NOMO-1 (cell line): ENCODE measurements at regions not wholly inside any gene's neighbourhood (a gene's known extent, or its start where the extent isn't known, plus 50 kb on each side); places are given as distances from the start of the nearest gene placed in this dataset.
"Not testable (repeated sequence)": the region's sequence is repeated elsewhere in the genome, so short reads cannot be mapped to it uniquely, and the experiment has no call there.

Experiments used
- DNase-seq, 2 experiments: peaks; one replicate each; lab custom pipeline; 2025; ENCODE audit not compliant: unreplicated experiment in 2 of 2; lab: John Stamatoyannopoulos, UW

DNA sequence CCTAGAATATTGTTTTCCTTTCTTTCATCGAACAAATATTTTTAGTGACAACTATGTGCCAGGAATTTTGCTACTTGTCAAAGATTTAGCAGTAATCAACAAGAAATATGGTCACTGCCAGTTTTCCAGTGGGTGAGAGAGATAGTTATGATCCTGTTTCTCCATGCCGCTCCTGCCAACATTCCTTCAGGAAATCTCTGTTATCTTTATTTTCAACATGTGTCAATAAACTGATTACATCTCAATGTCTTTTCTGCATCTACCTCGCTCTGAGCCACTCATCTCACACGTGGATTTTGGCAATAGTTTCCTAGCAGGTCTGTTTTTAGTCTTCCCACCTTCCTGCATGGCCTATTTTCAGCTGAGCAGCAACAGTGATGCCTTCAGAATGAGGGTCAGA, 650.0 kb upstream of the STXBP6 start:
- DNase-seq = no peak

- DNase-seq = no peak
These were observed 648.2 kb upstream of the STXBP6 start for GRCh38 chr14:25698111-25698510.

- no peak for DNase-seq
These were observed 646.2 kb upstream of the STXBP6 start for GRCh38 chr14:25696176-25696575.

DNA sequence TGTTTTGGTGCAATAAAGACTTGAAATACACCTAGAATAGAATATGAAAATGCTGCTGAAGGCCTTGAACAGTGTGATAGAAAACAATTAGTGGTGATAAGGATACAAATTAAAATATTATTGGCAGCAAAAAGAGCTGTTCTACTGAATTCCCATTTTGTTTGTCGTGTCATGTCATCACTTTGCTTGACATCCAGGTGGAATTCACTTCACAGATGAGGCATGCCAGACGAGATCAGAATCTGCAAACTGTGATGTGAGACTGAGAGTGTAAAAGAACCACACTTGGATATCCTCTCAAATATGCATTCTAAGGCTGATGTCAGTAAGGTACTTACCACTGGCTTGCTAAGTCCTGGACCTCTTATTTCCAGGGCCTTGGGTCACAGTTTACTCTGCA, 635.1 kb upstream of the STXBP6 start:
- DNase-seq = no peak

- DNase-seq = no peak
These were observed 631.0 kb upstream of the STXBP6 start for GRCh38 chr14:25680934-25681333.

- not testable (repeated sequence) for DNase-seq
These were observed 630.6 kb upstream of the STXBP6 start for GRCh38 chr14:25680511-25680910.

GRCh38 chr14:25677111-25677510, 627.2 kb upstream of the STXBP6 start:
- no peak for DNase-seq

DNA sequence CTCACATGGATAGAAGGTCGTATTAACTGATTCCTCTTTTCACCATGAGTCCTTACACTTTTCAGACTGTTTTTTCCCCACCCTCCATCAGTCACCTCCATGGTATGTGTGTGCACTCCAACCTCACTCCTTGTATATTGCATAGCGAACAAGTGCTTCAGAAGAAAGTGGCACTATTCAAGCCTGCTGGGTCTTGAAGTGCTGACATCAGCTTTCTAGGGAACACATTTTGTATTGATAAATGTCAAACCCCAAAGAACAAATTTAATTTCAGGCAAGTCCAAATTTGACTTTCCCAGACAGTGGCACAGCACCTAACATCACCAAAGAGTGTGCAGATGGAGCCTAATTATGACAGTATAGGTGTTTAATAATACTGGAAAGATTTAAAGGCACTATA, 617.4 kb upstream of the STXBP6 start:
- DNase-seq = no peak

- no peak for DNase-seq
These were observed 616.9 kb upstream of the STXBP6 start for GRCh38 chr14:25666877-25667276.

GRCh38 chr14:25658988-25659387, 609.0 kb upstream of the STXBP6 start:
- no peak for DNase-seq

- no peak for DNase-seq
These were observed 580.5 kb upstream of the STXBP6 start for GRCh38 chr14:25630447-25630846.

DNA sequence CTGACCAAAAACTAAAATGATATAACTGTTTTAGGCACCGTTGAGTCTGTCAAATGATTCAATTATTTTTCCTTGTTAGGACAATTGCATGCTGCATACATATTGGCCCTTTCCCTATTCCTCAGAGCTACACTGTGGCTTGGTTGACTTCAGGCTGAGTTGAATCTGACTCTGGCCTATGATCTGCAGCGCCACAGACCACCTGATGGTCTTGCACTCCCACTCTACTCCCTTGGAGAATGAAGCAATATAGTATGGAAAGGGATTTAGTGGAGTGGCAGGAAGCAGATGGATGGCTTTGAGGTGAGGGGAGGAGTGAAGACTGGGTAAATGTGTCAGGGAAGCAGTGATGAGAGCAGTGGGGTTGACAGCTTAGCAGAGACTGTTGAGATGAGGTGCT, 579.0 kb upstream of the STXBP6 start:
- DNase-seq = no peak

DNA sequence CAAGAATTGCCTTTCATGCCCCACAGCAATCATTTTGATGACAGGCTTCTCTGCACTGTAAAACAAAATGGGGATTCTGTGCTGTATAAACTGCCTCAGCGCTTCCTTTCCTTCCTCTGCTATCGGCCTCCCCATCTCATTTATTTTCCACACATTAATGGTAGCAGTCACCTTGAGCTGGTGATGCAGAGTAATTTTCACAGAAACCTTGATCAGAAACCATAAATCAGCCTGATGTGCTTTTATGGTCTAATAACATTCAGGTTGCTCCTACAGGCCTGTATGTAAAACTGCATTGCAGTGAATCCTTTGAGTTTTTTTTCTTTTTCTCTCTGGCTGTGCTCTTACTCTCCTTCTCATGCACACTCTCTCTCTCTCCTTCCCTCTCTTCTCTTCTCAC, 578.4 kb upstream of the STXBP6 start:
- no peak for DNase-seq

DNA sequence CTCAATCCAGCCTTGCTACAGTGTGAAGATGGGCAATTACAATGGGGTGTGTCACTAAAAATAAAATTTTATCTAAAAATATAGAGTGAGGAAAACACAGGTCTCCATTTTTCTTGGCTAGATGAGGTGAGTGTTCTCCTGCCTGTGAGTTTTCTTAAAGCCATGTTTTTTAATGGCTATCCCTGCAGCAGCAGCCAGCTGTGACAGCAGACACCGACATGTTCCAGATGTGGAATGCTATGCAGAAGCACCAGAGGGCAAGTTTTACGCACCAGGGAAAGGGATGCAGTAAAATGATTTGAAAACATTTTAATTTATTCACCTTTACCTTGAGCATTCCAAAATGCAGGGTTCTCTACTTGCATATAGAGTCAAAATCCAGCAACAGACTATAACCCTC, 577.0 kb upstream of the STXBP6 start:
- no peak for DNase-seq

DNA sequence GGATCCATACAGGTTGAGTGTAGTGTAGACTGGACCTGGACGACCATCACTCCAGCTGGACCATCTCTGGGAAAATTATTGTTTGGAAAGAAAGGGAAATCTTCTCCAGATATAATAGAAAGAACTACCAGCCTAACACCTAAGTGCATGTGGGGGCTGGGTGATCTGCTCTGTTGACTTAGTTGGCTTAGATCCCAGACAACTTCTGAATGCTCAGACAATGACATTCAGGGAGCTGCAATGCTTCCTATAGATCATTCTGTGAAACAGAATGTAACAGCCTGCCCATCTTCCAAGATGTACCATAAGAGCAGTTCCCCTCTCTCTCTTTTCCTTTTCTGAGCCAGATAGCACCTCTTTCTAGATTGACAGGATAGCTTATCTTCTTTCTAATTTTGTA, 572.8 kb upstream of the STXBP6 start:
- no peak for DNase-seq

GRCh38 chr14:25620515-25620914, 570.6 kb upstream of the STXBP6 start:
- DNase-seq = no peak

DNA sequence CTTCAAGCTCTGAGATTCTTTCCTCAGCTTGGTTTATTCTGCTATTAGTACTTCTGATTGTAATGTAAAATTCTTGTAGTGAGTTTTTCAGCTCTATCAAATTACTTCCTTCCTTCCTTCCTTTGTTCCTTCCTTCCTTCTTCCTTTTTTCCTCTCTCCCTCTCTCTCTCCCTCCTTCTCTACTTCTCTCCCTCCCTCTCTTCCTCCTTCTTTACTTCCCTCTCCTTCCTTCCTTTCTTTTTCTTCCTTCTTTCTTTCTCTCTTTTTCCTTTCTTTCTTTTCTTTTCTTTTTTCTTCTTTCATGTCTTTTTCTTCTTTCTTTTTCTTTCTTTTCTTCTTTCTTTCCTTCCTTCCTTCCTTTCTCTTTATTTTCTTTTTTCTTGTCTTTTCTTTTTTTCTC, 565.2 kb upstream of the STXBP6 start:
- no peak for DNase-seq

DNA sequence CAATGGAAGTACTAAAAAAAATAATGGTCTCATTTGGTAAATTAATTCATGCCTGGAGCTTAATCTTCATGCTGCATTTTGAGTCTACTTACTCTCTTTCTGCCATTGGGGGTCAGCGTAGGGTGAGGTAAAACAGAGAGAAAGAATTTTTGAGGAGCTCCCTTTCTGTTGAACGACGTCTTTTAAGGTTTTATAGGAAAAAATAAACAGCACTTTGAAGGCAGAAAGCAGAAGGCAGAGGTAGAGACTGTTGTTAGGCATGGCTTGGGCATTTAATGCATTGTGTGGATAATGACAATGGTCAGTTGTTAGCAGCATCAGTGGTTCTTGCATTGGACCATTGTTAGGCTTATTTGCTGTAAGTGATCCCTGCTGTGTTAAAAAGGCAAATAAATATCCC, 557.2 kb upstream of the STXBP6 start:
- no peak for DNase-seq

GRCh38 chr14:25602106-25602505, 552.2 kb upstream of the STXBP6 start:
- DNase-seq = no peak

DNA sequence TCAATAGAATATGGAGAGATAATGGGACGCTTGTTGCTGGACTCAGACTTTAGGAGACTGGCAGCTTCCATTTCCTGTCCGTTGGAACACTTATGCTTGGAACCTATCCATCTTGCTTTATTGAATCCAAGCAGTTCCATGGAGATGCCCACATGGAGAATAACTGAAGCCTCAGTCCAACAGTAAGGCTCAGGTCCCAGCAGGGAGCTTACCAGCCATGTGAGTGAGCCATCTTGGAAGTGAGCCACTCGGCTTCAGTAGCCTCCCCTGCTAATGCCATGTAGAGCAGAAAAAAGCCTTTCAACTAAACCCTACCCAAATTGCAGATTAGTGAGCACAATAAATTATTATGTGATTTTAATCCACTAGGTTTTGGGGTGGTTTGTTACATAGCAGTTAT, 538.8 kb upstream of the STXBP6 start:
- DNase-seq = no peak

DNA sequence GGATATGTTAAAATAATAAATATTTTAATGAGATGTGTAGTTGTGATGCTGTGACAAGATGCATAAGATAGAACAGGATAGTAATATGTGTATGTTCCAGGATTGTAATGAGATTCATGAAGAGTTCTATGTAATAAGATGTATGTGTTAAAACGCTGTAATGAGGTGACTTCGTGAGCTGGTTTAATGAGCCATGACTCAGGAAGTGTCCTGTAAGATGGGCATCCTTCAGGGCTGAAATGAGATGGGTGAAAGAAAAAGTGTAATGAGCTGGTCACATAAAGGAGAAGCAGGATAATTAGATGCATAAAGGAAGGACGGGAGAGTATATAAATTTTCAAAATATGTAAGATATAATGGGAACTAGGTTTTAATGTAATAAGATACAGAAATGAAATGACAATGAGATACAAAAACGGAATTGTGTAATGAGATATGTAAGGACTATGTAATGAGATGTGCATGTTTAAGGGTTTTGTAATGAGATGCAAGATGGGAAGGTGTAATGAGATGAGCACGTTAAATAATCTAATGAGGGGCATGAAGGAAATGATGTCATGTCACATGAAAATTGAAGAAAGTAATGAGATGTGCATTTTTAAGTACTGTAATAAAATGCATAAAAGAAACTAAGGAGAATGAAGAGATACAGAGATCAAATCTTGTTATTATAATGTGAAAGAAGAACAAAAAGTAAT, 524.8 kb upstream of the STXBP6 start:
- DNase-seq = no peak

DNA sequence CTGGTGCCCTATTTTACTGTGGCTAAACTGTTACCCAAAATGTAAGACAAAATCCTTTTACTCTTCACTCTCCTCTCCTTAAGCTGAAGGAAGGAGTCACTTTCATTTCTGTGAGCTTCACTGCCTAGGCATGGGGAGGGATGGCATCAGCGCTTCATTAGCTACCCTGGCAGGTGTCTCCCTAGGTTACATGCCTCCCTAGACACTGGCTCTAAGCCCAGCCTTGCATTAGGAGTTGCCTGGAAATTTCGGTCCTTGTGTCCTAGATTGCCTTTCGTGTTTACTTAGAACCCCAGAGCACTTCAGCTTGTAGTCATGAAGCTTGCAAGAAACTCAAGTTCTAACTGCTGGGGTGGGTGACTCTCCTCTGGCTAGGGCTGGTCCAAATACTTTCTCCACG, 520.5 kb upstream of the STXBP6 start:
- DNase-seq = no peak

- no peak for DNase-seq
These were observed 507.5 kb upstream of the STXBP6 start for GRCh38 chr14:25557466-25557865.
